DND-41 (cell line): ENCODE measurements at regions not wholly inside any gene's neighbourhood (a gene's known extent, or its start where the extent isn't known, plus 50 kb on each side); places are given as distances from the start of the nearest gene placed in this dataset.

Experiments used
- ATAC-seq: fragments of 200-7000 bp; cut with Tn5 transposase; 3 replicates; pipeline ENCODE4 v1.9.1; 2021; ENCODE audit warnings: low read depth; ENCODE audit not compliant: insufficient read depth
- DNase-seq: peaks from one replicate; pipeline ENCODE4 v3.0.0-alpha.2; 2020
- H2AFZ ChIP-seq: 2 replicates; pipeline ENCODE4 v1.6.0; 2012; ENCODE audit warnings: low read depth, low read length
- H3K27ac ChIP-seq: 2 replicates; pipeline ENCODE4 v1.5.1; 2012; ENCODE audit warnings: low read length, inconsistent platforms
- H3K27me3 ChIP-seq: fragments of 200-600 bp; sonication (generic); 2 replicates; pipeline ENCODE4 v1.6.0; 2012; ENCODE audit warnings: low read length, mild to moderate bottlenecking, inconsistent platforms; ENCODE audit not compliant: insufficient read depth, poor library complexity
- H3K36me3 ChIP-seq: 2 replicates; pipeline ENCODE4 v1.5.1; 2012; ENCODE audit warnings: low read length, inconsistent platforms; ENCODE audit not compliant: insufficient read depth
- H3K4me1 ChIP-seq: 2 replicates; pipeline ENCODE4 v1.5.1; 2012; ENCODE audit warnings: mild to moderate bottlenecking, low read length; ENCODE audit not compliant: insufficient read depth
- H3K4me2 ChIP-seq: 2 replicates; pipeline ENCODE4 v1.6.0; 2012; ENCODE audit warnings: mild to moderate bottlenecking, moderate library complexity, low read length, inconsistent platforms; ENCODE audit not compliant: insufficient read depth
- H3K4me3 ChIP-seq, 2 experiments: fragments of 200-600 bp in 1 of 2; shearing (Covaris generic) in 1 of 2; 2 replicates each; pipeline ENCODE4 v1.5.1; 2012 to 2016; ENCODE audit warnings: inconsistent platforms in 2 of 2, low read length in 2 of 2, mild to moderate bottlenecking in 2 of 2, low read depth in 1 of 2, moderate library complexity in 1 of 2
- H3K79me2 ChIP-seq: 2 replicates; pipeline ENCODE4 v1.6.0; 2012; ENCODE audit warnings: low read length, inconsistent platforms; ENCODE audit not compliant: insufficient read depth
- H3K9ac ChIP-seq: 2 replicates; pipeline ENCODE4 v1.6.0; 2012; ENCODE audit warnings: low read depth, mild to moderate bottlenecking, inconsistent platforms, low read length, moderate library complexity
- H3K9me3 ChIP-seq: 2 replicates; pipeline ENCODE4 v1.5.1; 2012; ENCODE audit warnings: low read length, moderate library complexity, mild to moderate bottlenecking, inconsistent platforms; ENCODE audit not compliant: insufficient read depth, severe bottlenecking
- H4K20me1 ChIP-seq: 2 replicates; pipeline ENCODE4 v1.6.0; 2012; ENCODE audit warnings: low read length; ENCODE audit not compliant: insufficient read depth
- CTCF ChIP-seq: IDR thresholded peaks from 2 replicates; pipeline ENCODE4 v1.5.1; 2012; ENCODE audit warnings: borderline replicate concordance, low read length, moderate library complexity, mild to moderate bottlenecking; ENCODE audit not compliant: poor library complexity, severe bottlenecking; ENCODE audit errors: extremely low read depth
- EZH2 ChIP-seq: IDR thresholded peaks from 3 replicates; pipeline ENCODE4 v1.6.1; 2012; ENCODE audit warnings: borderline replicate concordance, low read depth, mild to moderate bottlenecking, moderate library complexity, low read length, inconsistent platforms; ENCODE audit not compliant: severe bottlenecking

- Histone ChIP-seq H3K79me2 (no peaks in the 10 kb centered on the region), H3K27ac (no peak overlapping the region), H3K4me1 (no peaks in the 10 kb centered on the region), H3K9me3 (no peaks in the 10 kb centered on the region), H2AFZ (no peak overlapping the region), H3K4me3 (no peak overlapping the region), H4K20me1 (no peaks in the 10 kb centered on the region), H3K27me3 (no peaks in the 10 kb centered on the region), H3K9ac (no peak overlapping the region), H3K4me2 (no peak overlapping the region), H3K36me3 (no peaks in the 10 kb centered on the region)
- ATAC-seq, result no peak
- no peak for TF ChIP-seq CTCF
- DNase-seq, result no peak
Measured at GRCh38 chr4:145338568-145338967, 143.1 kb upstream of the SMAD1 start.

- no peaks in the 10 kb centered on the region for H3K36me3 ChIP-seq
- no peaks in the 10 kb centered on the region for H3K9me3 ChIP-seq
- no peak overlapping the region for H2AFZ ChIP-seq
- TF ChIP-seq EZH2, result no peak
- no peak for TF ChIP-seq CTCF
- DNase-seq (no peak), ATAC-seq (no peak)
- H3K4me1 ChIP-seq, result no peaks in the 10 kb centered on the region
- H3K79me2 ChIP-seq, result no peaks in the 10 kb centered on the region
- no peak overlapping the region for H3K4me2 ChIP-seq
- H3K9ac ChIP-seq, result no peak overlapping the region
- no peaks in the 10 kb centered on the region for H4K20me1 ChIP-seq
- H3K4me3 ChIP-seq, result no peak overlapping the region
- no peak overlapping the region for H3K27ac ChIP-seq
- H3K27me3 ChIP-seq, result no peaks in the 10 kb centered on the region
Measured at GRCh38 chr4:145337391-145337790, 144.3 kb upstream of the SMAD1 start.

- Histone ChIP-seq H3K9ac (no peak overlapping the region), H2AFZ (no peak overlapping the region), H3K4me3 (no peak overlapping the region), H3K4me1 (no peaks in the 10 kb centered on the region), H3K27ac (no peak overlapping the region), H3K79me2 (no peaks in the 10 kb centered on the region), H3K27me3 (peaks cover 3% of the 10 kb centered on the region), H3K4me2 (no peak overlapping the region), H3K36me3 (no peaks in the 10 kb centered on the region), H3K9me3 (no peaks in the 10 kb centered on the region), H4K20me1 (no peaks in the 10 kb centered on the region)
- no peak for ATAC-seq
- DNase-seq, result no peak
- TF ChIP-seq CTCF (no peak), EZH2 (no peak)
Measured at GRCh38 chr4:145333786-145334185, 147.9 kb upstream of the SMAD1 start.

- Histone ChIP-seq H3K9me3 (no peaks in the 10 kb centered on the region), H3K27ac (no peak overlapping the region), H3K9ac (no peak overlapping the region), H4K20me1 (no peaks in the 10 kb centered on the region), H3K4me1 (no peaks in the 10 kb centered on the region), H3K36me3 (no peaks in the 10 kb centered on the region), H3K27me3 (peaks cover 2% of the 10 kb centered on the region), H2AFZ (no peak overlapping the region), H3K79me2 (no peaks in the 10 kb centered on the region), H3K4me2 (no peak overlapping the region), H3K4me3 (no peak overlapping the region)
- TF ChIP-seq EZH2 (no peak), CTCF (no peak)
- DNase-seq (no peak), ATAC-seq (no peak)
Measured at GRCh38 chr4:145326491-145326890, 146.1 kb upstream of the OTUD4 start.
